HCT116 (cell line): ENCODE measurements at regions not wholly inside any gene's neighbourhood (a gene's known extent, or its start where the extent isn't known, plus 50 kb on each side); places are given as distances from the start of the nearest gene placed in this dataset.

Experiments used
- ATAC-seq: fragments of 200-7000 bp; cut with Tn5 transposase; 2 replicates; pipeline ENCODE4 v1.9.1; 2020; ENCODE audit warnings: mild to moderate bottlenecking, moderate library complexity
- BruUV-seq: library from RNA; stranded (reverse); fragments of 400-500 nt; replicated peaks from 2 replicates; lab custom pipeline; 2021; lab: Mats Ljungman, UMichigan
- CTCF ChIA-PET: fragments of 300-600 bp; sonication (Branson Sonifier 250); formaldehyde crosslinking; loops from one replicate; lab custom pipeline; 2021; ENCODE audit warnings: antibody characterized with exemption; lab: Charles Lee
- POLR2A ChIA-PET: fragments of 300-600, 350-600 bp; sonication (Branson Sonifier 250); formaldehyde crosslinking; loops from one replicate; lab custom pipeline; 2021; ENCODE audit warnings: antibody characterized with exemption; lab: Charles Lee
- RAD21 ChIA-PET, 2 experiments: fragments of 300-600 bp; sonication (Branson Sonifier 250); formaldehyde crosslinking; loops; one replicate each; lab custom pipeline; 2023; ENCODE audit warnings: low total read pairs in 2 of 2; ENCODE audit not compliant: uncharacterized antibody in 2 of 2, unreplicated experiment in 2 of 2, low non-redundant PET in 1 of 2; lab: Charles Lee
- DNase-seq: peaks from one replicate; pipeline ENCODE4 v3.0.0-alpha.2; 2010; ENCODE audit warnings: low read depth, low spot score
- H2AFZ ChIP-seq: fragments of 200-600 bp; shearing (Covaris generic), sonication (generic); 2 replicates; pipeline ENCODE4 v1.6.1; 2017; ENCODE audit warnings: low read depth, mixed run types, mixed read lengths, antibody characterized with exemption, low read length; ENCODE audit not compliant: poor library complexity, severe bottlenecking
- H3K27ac ChIP-seq: 2 replicates; pipeline ENCODE4 v1.5.1; 2012; ENCODE audit warnings: low read depth, low read length
- H3K27me3 ChIP-seq: fragments of 200-600 bp; sonication (generic); 2 replicates; pipeline ENCODE4 v1.6.1; 2016; ENCODE audit warnings: mixed run types, low read length, mixed read lengths; ENCODE audit not compliant: insufficient read depth
- H3K36me3 ChIP-seq, 2 experiments: fragments of 200-500 bp in 1 of 2; fragments of 200-600 bp in 1 of 2; sonication (Bioruptor generic) in 1 of 2; sonication (generic) in 1 of 2; 2 replicates each; pipeline versions ENCODE4 v1.5.1 to v1.6.1; 2014 to 2016; ENCODE audit warnings: low read length in 2 of 2, inconsistent platforms in 1 of 2, mixed read lengths in 1 of 2, mixed run types in 1 of 2; ENCODE audit not compliant: insufficient read depth in 2 of 2, control insufficient read depth in 1 of 2
- H3K4me1 ChIP-seq, 2 experiments: fragments of 200-600 bp in 1 of 2; sonication (generic) in 1 of 2; 2 replicates each; pipeline versions ENCODE4 v1.5.1 to v1.6.1; 2012 to 2017; ENCODE audit warnings: low read length in 2 of 2, inconsistent platforms in 1 of 2, mild to moderate bottlenecking in 1 of 2, mixed read lengths in 1 of 2, mixed run types in 1 of 2, moderate library complexity in 1 of 2; ENCODE audit not compliant: insufficient read depth in 2 of 2, control insufficient read depth in 1 of 2
- H3K4me2 ChIP-seq: fragments of 200-600 bp; sonication (generic); 2 replicates; pipeline ENCODE4 v1.6.1; 2017; ENCODE audit warnings: mixed run types, low read length, mixed read lengths
- H3K4me3 ChIP-seq, 2 experiments: fragments of 200-600 bp in 1 of 2; sonication (generic) in 1 of 2; replicated peaks in 1 of 2; 2 replicates each; pipeline ENCODE4 v1.5.1; 2011 to 2016; ENCODE audit warnings: low read length in 2 of 2, control low read depth in 1 of 2, low read depth in 1 of 2, mild to moderate bottlenecking in 1 of 2, mixed read lengths in 1 of 2, mixed run types in 1 of 2
- H3K79me2 ChIP-seq: fragments of 200-600 bp; sonication (generic); 2 replicates; pipeline ENCODE4 v1.6.1; 2017; ENCODE audit warnings: mild to moderate bottlenecking, mixed run types, low read length, moderate library complexity, mixed read lengths; ENCODE audit not compliant: insufficient read depth
- H3K9ac ChIP-seq: fragments of 200-600 bp; sonication (generic); 2 replicates; pipeline ENCODE4 v1.6.1; 2016; ENCODE audit warnings: low read length, mixed read lengths
- H3K9me2 ChIP-seq: fragments of 200-600 bp; sonication (generic), shearing (Covaris generic); 2 replicates; pipeline ENCODE4 v1.6.1; 2017; ENCODE audit warnings: mixed run types, mild to moderate bottlenecking, moderate library complexity; ENCODE audit not compliant: insufficient read depth
- H3K9me3 ChIP-seq, 2 experiments: fragments of 200-500 bp in 1 of 2; fragments of 200-600 bp in 1 of 2; sonication (Bioruptor generic) in 1 of 2; sonication (generic) in 1 of 2; 2 replicates each; pipeline ENCODE4 v1.6.1; 2014 to 2017; ENCODE audit warnings: low read length in 2 of 2, mixed read lengths in 2 of 2, inconsistent platforms in 1 of 2, low read depth in 1 of 2, mild to moderate bottlenecking in 1 of 2, mixed run types in 1 of 2, moderate library complexity in 1 of 2; ENCODE audit not compliant: control insufficient read depth in 1 of 2, insufficient read depth in 1 of 2
- H4K20me1 ChIP-seq: fragments of 200-600 bp; sonication (generic), shearing (Covaris generic); 2 replicates; pipeline ENCODE4 v1.6.1; 2017; ENCODE audit warnings: mixed run types, mild to moderate bottlenecking, moderate library complexity; ENCODE audit not compliant: insufficient read depth
- CBX3 ChIP-seq: IDR thresholded peaks from 2 replicates; pipeline ENCODE4 v1.6.1; 2012; ENCODE audit warnings: low read depth
- EGR1 ChIP-seq: IDR thresholded peaks from 2 replicates; pipeline ENCODE4 v1.6.1; 2012; ENCODE audit warnings: low read depth
- ELF1 ChIP-seq: IDR thresholded peaks from 2 replicates; pipeline ENCODE4 v1.6.1; 2012; ENCODE audit warnings: low read depth, borderline replicate concordance
- EZH2 ChIP-seq: fragments of 200-600 bp; sonication (generic); IDR thresholded peaks from 2 replicates; pipeline ENCODE4 v1.6.1; 2017; ENCODE audit warnings: antibody characterized with exemption, mixed run types
- POLR2A ChIP-seq: IDR thresholded peaks from 2 replicates; pipeline ENCODE4 v1.7.0; 2011; ENCODE audit warnings: borderline replicate concordance; ENCODE audit not compliant: insufficient read depth, insufficient read length; ENCODE audit errors: extremely low read depth
- SP1 ChIP-seq: IDR thresholded peaks from 2 replicates; pipeline ENCODE4 v1.6.1; 2012; ENCODE audit warnings: low read depth
- TCF7L2 ChIP-seq: IDR thresholded peaks from 2 replicates; pipeline ENCODE4 v1.7.0; 2011; ENCODE audit warnings: borderline replicate concordance, inconsistent platforms; ENCODE audit not compliant: insufficient read depth, insufficient read length; ENCODE audit errors: extremely low read depth
- YY1 ChIP-seq: IDR thresholded peaks from 2 replicates; pipeline ENCODE4 v1.6.1; 2011; ENCODE audit warnings: low read length, low read depth, moderate library complexity, mild to moderate bottlenecking; ENCODE audit not compliant: insufficient replicate concordance; ENCODE audit errors: extremely low read depth
- intact Hi-C: fragments of 100-400 bp; cut with micrococcal nuclease; formaldehyde crosslinking; loops from 2 replicates; pipeline ENCODE4 v1.10.0; 2022
- TF ChIP-seq, protein P1 (sequence below): IDR thresholded peaks from 2 replicates; pipeline ENCODE4 v1.6.1; 2011; ENCODE audit warnings: mild to moderate bottlenecking, low read length, moderate library complexity; ENCODE audit not compliant: insufficient replicate concordance; ENCODE audit errors: extremely low read depth
- TF ChIP-seq, protein P2 (sequence below): IDR thresholded peaks from 2 replicates; pipeline ENCODE4 v1.6.1; 2012; ENCODE audit warnings: low read depth
- TF ChIP-seq, protein P3 (sequence below): IDR thresholded peaks from 2 replicates; pipeline ENCODE4 v1.6.1; 2012
- TF ChIP-seq, protein P4 (sequence below): IDR thresholded peaks from 2 replicates; pipeline ENCODE4 v1.6.1; 2012

DNA sequence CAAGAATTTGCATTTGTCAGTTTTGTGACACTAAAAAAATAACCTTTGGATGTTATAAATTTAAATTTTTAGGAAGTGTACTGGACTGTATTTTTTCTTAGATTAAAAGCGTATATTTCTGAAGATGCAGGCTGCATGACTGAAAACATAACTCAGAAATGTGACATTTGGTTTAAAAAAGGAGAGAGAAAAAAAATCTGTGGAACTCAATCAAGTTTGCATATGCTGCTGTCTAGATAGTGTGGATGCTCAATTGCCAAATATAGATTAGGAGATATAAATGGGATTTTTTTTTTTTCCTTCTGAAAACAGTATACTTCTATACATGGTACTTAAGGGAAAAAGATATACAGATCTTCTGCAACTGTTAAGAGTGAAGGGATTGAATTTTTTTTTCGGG, 402.3 kb downstream of the TAF11L14 start:
- no peak overlapping the region for H3K4me3 ChIP-seq
- ATAC-seq (no peak), DNase-seq (no peak)
- CTCF ChIA-PET = no interaction called here
- no peaks in the 10 kb centered on the region for H3K9me2 ChIP-seq
- no peaks in the 10 kb centered on the region for H3K27me3 ChIP-seq
- RAD21 ChIA-PET = no interaction called here
- no peak overlapping the region for H3K27ac ChIP-seq
- H2AFZ ChIP-seq = no peak overlapping the region
- BruUV-seq = no TSS peak
- intact Hi-C loops = no loop called here
- H3K9ac ChIP-seq = no peak overlapping the region
- no peaks in the 10 kb centered on the region for H4K20me1 ChIP-seq
- no peaks in the 10 kb centered on the region for H3K4me1 ChIP-seq
- no peaks in the 10 kb centered on the region for H3K36me3 ChIP-seq
- H3K9me3 ChIP-seq = peaks cover 8 to 15% of the 10 kb centered on the region in 2 experiments; a peak in 2 of 4 replicates
- no peaks in the 10 kb centered on the region for H3K79me2 ChIP-seq
- no peak overlapping the region for H3K4me2 ChIP-seq
- POLR2A ChIA-PET = no interaction called here
- TF ChIP-seq, protein P1, sequence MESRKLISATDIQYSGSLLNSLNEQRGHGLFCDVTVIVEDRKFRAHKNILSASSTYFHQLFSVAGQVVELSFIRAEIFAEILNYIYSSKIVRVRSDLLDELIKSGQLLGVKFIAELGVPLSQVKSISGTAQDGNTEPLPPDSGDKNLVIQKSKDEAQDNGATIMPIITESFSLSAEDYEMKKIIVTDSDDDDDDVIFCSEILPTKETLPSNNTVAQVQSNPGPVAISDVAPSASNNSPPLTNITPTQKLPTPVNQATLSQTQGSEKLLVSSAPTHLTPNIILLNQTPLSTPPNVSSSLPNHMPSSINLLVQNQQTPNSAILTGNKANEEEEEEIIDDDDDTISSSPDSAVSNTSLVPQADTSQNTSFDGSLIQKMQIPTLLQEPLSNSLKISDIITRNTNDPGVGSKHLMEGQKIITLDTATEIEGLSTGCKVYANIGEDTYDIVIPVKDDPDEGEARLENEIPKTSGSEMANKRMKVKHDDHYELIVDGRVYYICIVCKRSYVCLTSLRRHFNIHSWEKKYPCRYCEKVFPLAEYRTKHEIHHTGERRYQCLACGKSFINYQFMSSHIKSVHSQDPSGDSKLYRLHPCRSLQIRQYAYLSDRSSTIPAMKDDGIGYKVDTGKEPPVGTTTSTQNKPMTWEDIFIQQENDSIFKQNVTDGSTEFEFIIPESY = no peak
- no peak for TF ChIP-seq SP1
- TF ChIP-seq EZH2 = no peak
- TF ChIP-seq EGR1 = no peak
- TF ChIP-seq, protein P2, sequence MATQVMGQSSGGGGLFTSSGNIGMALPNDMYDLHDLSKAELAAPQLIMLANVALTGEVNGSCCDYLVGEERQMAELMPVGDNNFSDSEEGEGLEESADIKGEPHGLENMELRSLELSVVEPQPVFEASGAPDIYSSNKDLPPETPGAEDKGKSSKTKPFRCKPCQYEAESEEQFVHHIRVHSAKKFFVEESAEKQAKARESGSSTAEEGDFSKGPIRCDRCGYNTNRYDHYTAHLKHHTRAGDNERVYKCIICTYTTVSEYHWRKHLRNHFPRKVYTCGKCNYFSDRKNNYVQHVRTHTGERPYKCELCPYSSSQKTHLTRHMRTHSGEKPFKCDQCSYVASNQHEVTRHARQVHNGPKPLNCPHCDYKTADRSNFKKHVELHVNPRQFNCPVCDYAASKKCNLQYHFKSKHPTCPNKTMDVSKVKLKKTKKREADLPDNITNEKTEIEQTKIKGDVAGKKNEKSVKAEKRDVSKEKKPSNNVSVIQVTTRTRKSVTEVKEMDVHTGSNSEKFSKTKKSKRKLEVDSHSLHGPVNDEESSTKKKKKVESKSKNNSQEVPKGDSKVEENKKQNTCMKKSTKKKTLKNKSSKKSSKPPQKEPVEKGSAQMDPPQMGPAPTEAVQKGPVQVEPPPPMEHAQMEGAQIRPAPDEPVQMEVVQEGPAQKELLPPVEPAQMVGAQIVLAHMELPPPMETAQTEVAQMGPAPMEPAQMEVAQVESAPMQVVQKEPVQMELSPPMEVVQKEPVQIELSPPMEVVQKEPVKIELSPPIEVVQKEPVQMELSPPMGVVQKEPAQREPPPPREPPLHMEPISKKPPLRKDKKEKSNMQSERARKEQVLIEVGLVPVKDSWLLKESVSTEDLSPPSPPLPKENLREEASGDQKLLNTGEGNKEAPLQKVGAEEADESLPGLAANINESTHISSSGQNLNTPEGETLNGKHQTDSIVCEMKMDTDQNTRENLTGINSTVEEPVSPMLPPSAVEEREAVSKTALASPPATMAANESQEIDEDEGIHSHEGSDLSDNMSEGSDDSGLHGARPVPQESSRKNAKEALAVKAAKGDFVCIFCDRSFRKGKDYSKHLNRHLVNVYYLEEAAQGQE = no peak
- no peak for TF ChIP-seq TCF7L2
- no peak for TF ChIP-seq YY1
- TF ChIP-seq, protein P3, sequence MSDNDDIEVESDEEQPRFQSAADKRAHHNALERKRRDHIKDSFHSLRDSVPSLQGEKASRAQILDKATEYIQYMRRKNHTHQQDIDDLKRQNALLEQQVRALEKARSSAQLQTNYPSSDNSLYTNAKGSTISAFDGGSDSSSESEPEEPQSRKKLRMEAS = no peak
- TF ChIP-seq POLR2A = no peak
- TF ChIP-seq, protein P4, sequence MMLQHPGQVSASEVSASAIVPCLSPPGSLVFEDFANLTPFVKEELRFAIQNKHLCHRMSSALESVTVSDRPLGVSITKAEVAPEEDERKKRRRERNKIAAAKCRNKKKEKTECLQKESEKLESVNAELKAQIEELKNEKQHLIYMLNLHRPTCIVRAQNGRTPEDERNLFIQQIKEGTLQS = no peak
- TF ChIP-seq CBX3 = no peak
- TF ChIP-seq ELF1 = no peak
- TF ChIP-seq, all 23 proteins: peak for 0
